GM19099 (cell line): ENCODE measurements at regions not wholly inside any gene's neighbourhood (a gene's known extent, or its start where the extent isn't known, plus 50 kb on each side); places are given as distances from the start of the nearest gene placed in this dataset.

Experiments used
- POLR2A ChIP-seq: IDR thresholded peaks from 3 replicates; pipeline ENCODE4 v1.6.1; 2011; ENCODE audit warnings: low read depth; ENCODE audit not compliant: insufficient read length; ENCODE audit errors: extremely low read depth

DNA sequence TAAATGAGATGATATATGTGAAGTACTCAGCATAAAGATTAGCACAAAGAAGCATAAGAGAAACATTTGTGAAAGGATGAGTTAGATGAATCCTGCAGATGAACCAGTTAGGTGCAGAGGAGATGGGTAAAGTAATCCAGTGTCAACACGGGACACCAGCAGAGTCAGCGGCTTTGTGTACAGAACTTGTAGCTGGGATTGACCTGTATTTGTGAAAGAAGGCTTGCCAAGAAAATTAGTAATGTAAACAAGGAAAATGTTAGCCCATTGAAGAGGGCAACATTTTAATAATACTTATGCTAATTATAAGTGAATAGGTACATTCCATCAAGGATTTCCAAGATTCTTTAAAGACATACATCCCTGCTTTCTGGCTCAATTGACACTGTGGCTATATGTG lies 255.7 kb downstream of the PTEN start:
- TF ChIP-seq POLR2A: no peak

DNA sequence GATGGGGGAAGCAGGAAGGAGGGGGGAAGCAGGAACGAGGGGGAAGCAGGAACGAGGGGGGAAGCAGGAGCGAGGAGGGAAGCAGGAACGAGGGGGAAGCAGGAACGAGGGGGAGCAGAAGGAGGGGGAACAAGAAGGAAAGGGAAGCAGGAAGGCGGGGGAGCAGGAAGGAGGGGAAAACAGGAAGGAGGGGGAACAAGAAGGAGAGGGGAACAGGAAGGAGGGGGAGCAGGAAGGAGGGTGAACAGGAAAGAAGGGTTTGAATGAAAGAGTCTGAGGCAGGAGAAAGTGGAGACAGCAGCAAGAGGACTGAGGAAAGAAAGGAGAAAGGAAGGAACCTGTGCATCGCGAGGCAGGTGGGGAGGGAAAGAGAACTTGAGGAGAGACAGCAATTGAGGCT lies 256.6 kb downstream of the PTEN start:
- no peak for TF ChIP-seq POLR2A

- no peak for TF ChIP-seq POLR2A
Measured at GRCh38 chr10:88120599-88121333, 257.3 kb downstream of the PTEN start.

GRCh38 chr10:88121361-88121760 lies 257.9 kb downstream of the PTEN start:
- no peak for TF ChIP-seq POLR2A

DNA sequence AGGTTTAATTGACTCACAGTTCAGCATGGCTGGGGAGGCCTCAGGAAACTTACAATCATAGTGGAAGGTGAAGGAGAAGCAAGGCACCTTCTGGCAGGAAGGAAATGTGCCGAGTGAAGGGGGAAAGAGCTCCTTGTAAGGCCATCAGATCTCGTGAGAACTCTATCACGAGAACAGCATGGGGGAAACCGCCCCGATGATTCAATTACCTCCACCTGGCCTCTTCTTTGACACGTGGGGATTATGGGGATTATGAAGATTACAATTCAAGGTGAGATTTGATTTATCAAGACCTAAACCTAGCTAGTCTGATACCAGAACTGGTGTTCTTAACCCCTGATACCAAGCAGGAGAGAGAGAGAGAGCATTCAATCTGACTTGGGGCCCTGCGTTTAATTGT lies 258.7 kb downstream of the PTEN start:
- no peak for TF ChIP-seq POLR2A

DNA sequence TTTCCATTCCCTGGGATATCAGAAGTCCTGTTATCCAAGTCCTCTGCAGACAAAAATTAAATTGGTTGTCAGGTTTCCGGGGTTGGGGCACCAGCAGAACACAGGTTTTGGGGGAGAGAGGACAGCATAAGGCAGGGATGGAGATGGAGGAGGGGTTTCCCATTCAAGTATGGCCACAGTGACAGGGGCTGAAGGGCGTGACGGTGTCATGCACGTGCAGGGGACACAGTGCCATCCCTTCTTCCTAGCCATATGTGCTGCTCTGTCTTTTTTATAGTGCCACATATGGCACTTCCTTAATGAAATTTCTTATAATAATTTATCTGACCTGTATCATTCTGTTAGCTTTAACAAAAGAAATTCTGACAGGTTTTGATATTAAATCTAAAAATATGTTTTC lies 259.2 kb downstream of the PTEN start:
- no peak for TF ChIP-seq POLR2A

DNA sequence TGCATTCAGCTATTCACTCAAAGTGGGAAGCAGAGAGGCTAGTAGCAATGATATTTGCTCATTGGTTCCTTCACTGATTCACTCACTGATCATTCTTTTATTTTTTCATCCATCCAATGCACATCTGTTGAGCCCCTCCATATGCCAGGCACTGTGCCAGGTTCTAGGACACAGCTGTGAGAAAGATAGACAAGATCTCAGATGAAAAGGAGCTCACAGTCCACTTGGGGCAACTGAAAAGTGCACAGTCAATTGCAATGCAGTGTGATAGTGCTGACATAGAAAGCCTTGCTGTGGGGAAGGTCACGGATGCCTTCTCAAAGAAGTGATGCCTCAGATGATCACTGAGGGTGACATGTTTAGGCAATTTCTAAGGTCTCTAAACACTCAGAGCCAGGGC lies 262.3 kb downstream of the PTEN start:
- TF ChIP-seq POLR2A: no peak

DNA sequence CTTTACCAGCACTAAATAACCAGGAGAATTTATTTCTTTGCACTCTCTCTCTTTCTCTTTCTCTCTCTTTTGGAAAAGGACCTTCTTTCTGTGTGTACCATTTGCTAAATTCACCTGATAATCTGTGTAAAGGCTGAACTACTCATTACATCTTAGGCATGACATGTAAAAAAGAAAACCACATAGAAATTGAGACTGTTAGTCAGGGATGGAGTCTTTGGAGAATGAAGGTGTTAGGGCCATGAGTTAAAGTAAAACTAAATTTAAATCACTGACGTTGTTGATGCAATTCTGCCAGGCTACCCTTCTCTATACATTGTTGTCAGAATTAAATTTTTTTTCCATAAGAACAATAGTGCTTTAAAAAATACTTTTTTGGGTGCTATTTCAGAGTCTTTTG lies 263.3 kb downstream of the PTEN start:
- TF ChIP-seq POLR2A: no peak

- TF ChIP-seq POLR2A: no peak
Measured at GRCh38 chr10:88127269-88127668, 263.8 kb downstream of the PTEN start.

GRCh38 chr10:88127766-88128165 lies 264.3 kb downstream of the PTEN start:
- no peak for TF ChIP-seq POLR2A

DNA sequence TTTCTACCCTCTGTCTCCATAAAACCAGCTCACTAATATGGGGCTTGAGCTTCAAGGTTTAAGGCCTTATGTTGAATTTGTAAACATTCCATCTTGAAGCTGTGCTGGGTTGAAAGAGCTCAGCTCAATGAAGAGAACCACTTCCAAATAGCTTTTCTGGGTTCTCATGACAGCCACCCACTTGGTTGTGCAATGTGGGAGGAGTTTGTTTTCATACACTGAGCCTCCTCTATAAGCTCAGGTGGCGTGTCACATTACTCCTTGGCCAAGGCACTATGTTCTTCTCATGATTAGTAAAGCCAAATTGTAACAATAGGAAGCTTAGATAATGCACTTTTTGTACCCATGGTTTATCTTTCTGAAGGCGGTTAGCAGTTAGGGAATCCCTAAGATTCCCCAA lies 265.6 kb downstream of the PTEN start:
- no peak for TF ChIP-seq POLR2A

- no peak for TF ChIP-seq POLR2A
Measured at GRCh38 chr10:88130912-88131311, 267.5 kb downstream of the PTEN start.

DNA sequence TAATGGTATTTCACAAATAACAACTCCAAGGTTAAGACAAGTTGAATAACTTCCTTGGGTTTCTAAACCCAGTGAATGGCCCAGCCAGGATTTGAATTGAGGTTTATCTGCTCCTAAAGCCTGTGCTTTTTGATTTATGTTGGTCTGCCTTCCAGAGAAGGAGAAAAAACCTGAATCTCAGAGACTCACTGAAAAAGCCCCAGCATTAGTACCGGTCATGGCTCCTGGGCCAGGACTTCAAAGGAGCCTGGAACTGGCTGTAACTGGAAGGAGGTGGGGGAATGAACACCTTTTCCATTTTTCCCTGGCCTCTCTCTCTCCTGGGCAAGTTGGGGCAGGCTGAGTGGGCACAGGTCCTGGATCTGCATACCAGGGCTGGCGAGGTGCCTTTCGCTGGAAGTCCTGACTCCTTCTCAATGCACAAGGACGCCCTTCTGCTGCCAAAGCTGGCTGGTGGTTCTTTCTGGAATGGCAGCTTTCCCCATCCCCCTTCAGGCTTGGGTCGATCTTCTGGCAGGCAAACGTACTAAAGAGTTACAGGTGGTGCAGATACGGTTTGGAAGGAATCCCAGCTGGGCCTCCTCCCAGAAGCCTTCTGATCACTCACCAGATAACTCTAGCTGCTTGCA lies 268.2 kb downstream of the PTEN start:
- no peak for TF ChIP-seq POLR2A

DNA sequence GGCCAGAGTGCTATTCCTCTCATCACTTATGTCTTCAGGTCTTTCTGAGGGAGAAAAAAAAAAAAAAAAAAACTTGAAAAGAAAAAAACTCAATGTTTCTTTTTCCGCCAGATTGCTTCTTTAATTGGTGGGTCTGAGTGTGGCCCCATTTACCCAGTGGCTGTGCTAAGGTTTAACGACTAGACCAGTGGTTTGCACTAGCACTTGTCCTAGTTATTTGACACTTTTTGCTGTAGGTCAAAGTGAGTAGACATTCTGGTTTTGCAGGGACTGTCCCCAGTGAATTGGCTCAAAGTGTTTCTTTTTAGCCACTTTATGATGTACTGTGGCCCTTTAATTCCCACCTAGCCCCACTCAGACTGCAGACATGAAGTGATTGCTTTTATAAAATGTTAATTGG lies 273.3 kb downstream of the PTEN start:
- no peak for TF ChIP-seq POLR2A

DNA sequence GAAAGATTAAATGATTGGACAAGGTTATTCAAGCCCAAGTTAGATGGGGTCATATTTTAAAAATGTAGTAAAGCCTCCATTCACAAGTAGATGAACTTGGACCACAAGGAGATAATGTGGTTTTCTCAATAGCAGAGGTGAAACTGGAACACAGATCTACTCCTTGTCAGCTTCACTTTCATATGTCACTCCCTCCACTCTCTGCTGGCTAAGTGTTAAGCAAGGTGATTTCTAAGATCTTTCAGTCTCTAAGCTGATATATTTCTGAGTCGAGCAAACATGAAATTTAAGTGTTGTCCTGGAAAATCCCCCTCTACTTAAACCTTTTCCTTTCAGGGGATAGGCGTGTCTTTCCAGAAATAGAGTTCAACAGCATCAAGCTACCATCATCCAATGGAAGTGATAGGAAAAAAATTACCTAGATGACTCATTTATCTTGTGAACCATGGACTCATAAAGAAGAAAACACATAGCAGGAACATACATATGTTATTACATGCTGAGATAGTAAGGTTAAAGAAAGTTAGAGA lies 275.0 kb downstream of the PTEN start:
- no peak for TF ChIP-seq POLR2A
